HepG2 (cell line): ENCODE measurements at regions not wholly inside any gene's neighbourhood (a gene's known extent, or its start where the extent isn't known, plus 50 kb on each side); places are given as distances from the start of the nearest gene placed in this dataset.

Experiments used
- ARNTL ChIP-seq: sonication (generic); formaldehyde crosslinking; IDR thresholded peaks from 2 replicates; pipeline ENCODE4 v1.4.0; 2020; ENCODE audit warnings: mild to moderate bottlenecking, missing genetic modification reagents
- ATF4 ChIP-seq, 2 experiments: fragments of 450-650 bp in 1 of 2; sonication (generic) in 1 of 2; formaldehyde crosslinking; IDR thresholded peaks; 2 replicates each; pipeline versions ENCODE4 v1.5.0 to v1.8.0; 2020 to 2022; ENCODE audit warnings: mild to moderate bottlenecking in 1 of 2, missing genetic modification reagents in 1 of 2
- BCL3 ChIP-seq: sonication (generic); formaldehyde crosslinking; IDR thresholded peaks from 2 replicates; pipeline ENCODE4 v1.5.1; 2020; ENCODE audit warnings: mild to moderate bottlenecking, missing genetic modification reagents, moderate library complexity
- CHD2 ChIP-seq: IDR thresholded peaks from 2 replicates; pipeline ENCODE4 v1.6.1; 2011; ENCODE audit warnings: low read depth, low read length, improper control_type of control experiment
- CTCF ChIP-seq: sonication (generic); formaldehyde crosslinking; IDR thresholded peaks from 2 replicates; pipeline ENCODE4 v1.5.0; 2020; ENCODE audit warnings: mild to moderate bottlenecking, missing genetic modification reagents, moderate library complexity
- EZH2 ChIP-seq: conservative IDR thresholded peaks from 2 replicates; pipeline ENCODE4 v1.6.1; 2012; ENCODE audit warnings: mild to moderate bottlenecking, low read depth, low read length, moderate library complexity
- GABPA ChIP-seq, 2 experiments: IDR thresholded peaks; 2 replicates each; pipeline ENCODE4 v1.6.1; 2011 to 2016; ENCODE audit warnings: low read depth in 2 of 2, low read length in 1 of 2, missing biosample characterization in 1 of 2, missing genetic modification characterization in 1 of 2
- HOMEZ ChIP-seq: IDR thresholded peaks from 2 replicates; pipeline ENCODE4 v1.6.1; 2016; ENCODE audit warnings: low read depth
- NONO ChIP-seq, 2 experiments: fragments of 450-650 bp in 1 of 2; sonication (generic) in 1 of 2; formaldehyde crosslinking in 1 of 2; IDR thresholded peaks in 1 of 2; conservative IDR thresholded peaks in 1 of 2; 2 replicates each; pipeline versions ENCODE4 v1.6.1 to v1.8.0; 2017 to 2022; ENCODE audit warnings: mild to moderate bottlenecking in 1 of 2, missing genetic modification reagents in 1 of 2, moderate library complexity in 1 of 2
- NR0B2 ChIP-seq: sonication (generic); formaldehyde crosslinking; IDR thresholded peaks from 2 replicates; pipeline ENCODE4 v1.4.0; 2020; ENCODE audit warnings: mild to moderate bottlenecking, missing genetic modification reagents
- THAP7 ChIP-seq: sonication (generic); formaldehyde crosslinking; IDR thresholded peaks from 2 replicates; pipeline ENCODE4 v1.8.1; 2023; ENCODE audit warnings: mild to moderate bottlenecking, missing genetic modification reagents
- ZNF770 ChIP-seq: sonication (generic); formaldehyde crosslinking; IDR thresholded peaks from 2 replicates; pipeline ENCODE4 v1.5.0; 2020; ENCODE audit warnings: mild to moderate bottlenecking, missing genetic modification reagents
- ZZZ3 ChIP-seq: sonication (generic); formaldehyde crosslinking; IDR thresholded peaks from 2 replicates; pipeline ENCODE4 v1.4.0; 2020; ENCODE audit warnings: missing genetic modification reagents, mild to moderate bottlenecking, borderline replicate concordance

- TF ChIP-seq NONO (IDR thresholded peaks at IDR 0.05) (no peak), NONO (CRISPR knock-in tag; conservative IDR thresholded peaks at IDR 0.05) (no peak), ATF4 (CRISPR knock-in tag; IDR thresholded peaks at IDR 0.05) (no peak), BCL3 (CRISPR knock-in tag) (no peak), GABPA (IDR thresholded peaks at IDR 0.05; ENCODE audit: low read depth, low read length) (no peak), GABPA (CRISPR knock-in tag; IDR thresholded peaks at IDR 0.05; ENCODE audit: low read depth) (no peak), NR0B2 (CRISPR knock-in tag) (no peak), EZH2 (no peak), THAP7 (CRISPR knock-in tag) (no peak), HOMEZ (CRISPR knock-in tag) (no peak), CTCF (CRISPR knock-in tag) (no peak), CHD2 (no peak), ZZZ3 (CRISPR knock-in tag) (no peak), ARNTL (CRISPR knock-in tag) (no peak), ZNF770 (CRISPR knock-in tag) (no peak)
Measured at GRCh38 chr5:3925935-3926334, 330.3 kb downstream of the IRX1 start.
